ENCODE measurements at regions not wholly inside any gene's neighbourhood (a gene's known extent, or its start where the extent isn't known, plus 50 kb on each side); places are given as distances from the start of the nearest gene placed in this dataset.

DNA sequence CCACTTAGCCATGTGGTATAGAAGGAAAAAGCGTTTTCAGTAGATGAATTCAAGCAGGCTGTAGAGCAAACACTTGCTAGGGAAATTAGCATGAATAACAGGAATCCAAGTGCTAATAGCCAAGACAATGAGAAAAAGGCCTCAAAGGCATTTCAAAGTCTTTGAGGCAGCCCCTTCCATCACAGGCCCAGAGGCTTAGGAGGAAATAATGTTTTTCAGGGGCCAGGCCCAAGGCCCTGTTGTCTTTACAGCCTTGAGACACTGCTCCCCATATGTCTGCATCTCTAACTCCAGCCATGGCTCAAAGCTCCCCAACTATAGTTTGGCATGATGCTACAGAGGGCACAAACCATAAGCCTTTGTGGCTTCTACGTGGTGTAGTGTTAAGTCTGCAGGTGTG lies 563.5 kb downstream of the TAF11L14 start:
- TF ChIP-seq, protein P1, sequence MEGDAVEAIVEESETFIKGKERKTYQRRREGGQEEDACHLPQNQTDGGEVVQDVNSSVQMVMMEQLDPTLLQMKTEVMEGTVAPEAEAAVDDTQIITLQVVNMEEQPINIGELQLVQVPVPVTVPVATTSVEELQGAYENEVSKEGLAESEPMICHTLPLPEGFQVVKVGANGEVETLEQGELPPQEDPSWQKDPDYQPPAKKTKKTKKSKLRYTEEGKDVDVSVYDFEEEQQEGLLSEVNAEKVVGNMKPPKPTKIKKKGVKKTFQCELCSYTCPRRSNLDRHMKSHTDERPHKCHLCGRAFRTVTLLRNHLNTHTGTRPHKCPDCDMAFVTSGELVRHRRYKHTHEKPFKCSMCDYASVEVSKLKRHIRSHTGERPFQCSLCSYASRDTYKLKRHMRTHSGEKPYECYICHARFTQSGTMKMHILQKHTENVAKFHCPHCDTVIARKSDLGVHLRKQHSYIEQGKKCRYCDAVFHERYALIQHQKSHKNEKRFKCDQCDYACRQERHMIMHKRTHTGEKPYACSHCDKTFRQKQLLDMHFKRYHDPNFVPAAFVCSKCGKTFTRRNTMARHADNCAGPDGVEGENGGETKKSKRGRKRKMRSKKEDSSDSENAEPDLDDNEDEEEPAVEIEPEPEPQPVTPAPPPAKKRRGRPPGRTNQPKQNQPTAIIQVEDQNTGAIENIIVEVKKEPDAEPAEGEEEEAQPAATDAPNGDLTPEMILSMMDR (conservative IDR thresholded peaks at IDR 0.05; ENCODE audit: low read depth, low read length), result no peak
- H3K4me3 ChIP-seq (ENCODE audit: low read depth, low read length), result no peak overlapping the region
- no peak for DNase-seq (ENCODE audit: low read depth)

DNA sequence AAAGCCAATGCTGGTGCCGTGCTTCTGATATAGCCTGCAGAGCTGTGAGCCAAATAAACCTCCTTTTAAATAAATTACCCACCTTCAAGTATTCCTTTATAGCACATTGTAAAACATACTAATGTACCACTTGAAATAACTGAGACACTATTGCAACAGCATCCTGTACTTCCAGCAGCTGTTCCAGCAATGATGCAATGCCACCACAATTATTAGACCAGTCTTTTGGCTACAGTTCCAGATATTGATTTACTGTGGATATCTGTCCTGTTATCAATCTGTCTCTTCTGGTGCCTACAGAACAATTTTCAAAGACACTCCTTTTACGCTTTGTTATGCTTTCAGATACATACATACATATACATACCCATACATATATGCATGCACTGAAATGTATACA lies 567.9 kb downstream of the TAF11L14 start:
- no peak for DNase-seq (ENCODE audit: low read depth)
- no peak overlapping the region for H3K4me3 ChIP-seq (ENCODE audit: low read depth, low read length)
- TF ChIP-seq, protein P1 (conservative IDR thresholded peaks at IDR 0.05; ENCODE audit: low read depth, low read length), result no peak

DNA sequence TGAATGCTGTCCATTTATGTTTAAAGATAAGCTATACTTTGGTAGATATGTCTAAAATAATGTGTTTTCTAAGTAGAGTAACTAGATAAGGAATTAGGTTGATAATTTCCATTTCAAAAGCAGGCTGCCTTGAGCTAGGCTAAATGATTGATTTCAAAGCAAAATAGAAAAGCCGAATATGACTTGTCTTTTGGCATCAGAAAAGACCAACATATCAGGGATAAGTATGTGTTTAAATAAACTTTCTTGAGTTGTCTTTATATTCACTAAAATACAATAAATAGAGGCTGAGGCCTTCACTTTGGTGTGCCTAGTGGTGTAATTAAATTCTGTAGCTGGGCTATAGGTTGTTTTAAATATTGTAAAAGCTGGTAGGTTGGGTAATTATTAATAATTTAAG lies 569.0 kb downstream of the TAF11L14 start:
- no peak overlapping the region for H3K4me3 ChIP-seq (ENCODE audit: low read depth, low read length)
- DNase-seq (ENCODE audit: low read depth), result no peak
- TF ChIP-seq, protein P1 (conservative IDR thresholded peaks at IDR 0.05; ENCODE audit: low read depth, low read length), result no peak

DNA sequence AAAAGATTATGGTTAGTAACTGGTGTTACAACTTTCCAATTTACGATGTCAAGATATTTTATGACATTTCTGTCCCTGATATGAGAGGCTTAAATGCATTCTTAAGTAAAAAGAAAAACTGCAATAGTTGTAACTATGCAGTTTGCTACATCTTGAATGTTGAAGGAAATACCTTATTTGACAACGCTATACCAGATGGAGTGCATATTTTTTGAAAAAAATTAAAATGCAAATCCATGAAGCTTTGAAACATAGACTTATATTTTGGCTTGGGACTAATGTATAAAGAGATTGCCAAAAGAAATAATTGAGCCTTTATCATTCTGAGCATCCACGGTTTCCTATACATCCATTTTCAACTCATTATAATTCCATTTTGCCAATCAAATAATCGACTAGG lies 579.4 kb downstream of the TAF11L14 start:
- TF ChIP-seq, protein P1 (conservative IDR thresholded peaks at IDR 0.05; ENCODE audit: low read depth, low read length), result no peak
- no peak for DNase-seq (ENCODE audit: low read depth)

DNA sequence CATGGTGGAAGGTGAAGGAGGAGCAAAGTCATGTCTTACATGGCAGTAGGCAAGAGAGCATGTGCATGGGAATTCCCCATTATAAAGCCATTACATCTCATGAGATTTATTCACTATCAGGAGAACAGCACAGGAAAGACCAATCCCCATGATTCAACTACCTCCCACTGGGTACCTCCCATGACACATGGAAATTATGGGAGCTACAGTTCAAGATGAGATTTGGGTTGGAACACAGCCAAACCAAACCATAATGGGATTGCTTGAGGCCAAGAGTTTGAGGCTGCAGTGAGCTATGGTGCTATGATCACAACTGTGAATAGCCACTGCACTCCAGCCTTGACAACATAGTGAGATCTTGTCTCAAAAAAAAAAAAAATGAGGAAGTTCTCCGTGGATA lies 581.8 kb downstream of the TAF11L14 start:
- DNase-seq (ENCODE audit: low read depth), result no peak
- no peak overlapping the region for H3K4me3 ChIP-seq (ENCODE audit: low read depth, low read length)
- TF ChIP-seq, protein P1 (conservative IDR thresholded peaks at IDR 0.05; ENCODE audit: low read depth, low read length), result no peak

More for the DNA sequence above, 579.4 kb downstream of the TAF11L14 start:
- H3K4me3 ChIP-seq (ENCODE audit: low read depth, low read length), result no peak overlapping the region

DNA sequence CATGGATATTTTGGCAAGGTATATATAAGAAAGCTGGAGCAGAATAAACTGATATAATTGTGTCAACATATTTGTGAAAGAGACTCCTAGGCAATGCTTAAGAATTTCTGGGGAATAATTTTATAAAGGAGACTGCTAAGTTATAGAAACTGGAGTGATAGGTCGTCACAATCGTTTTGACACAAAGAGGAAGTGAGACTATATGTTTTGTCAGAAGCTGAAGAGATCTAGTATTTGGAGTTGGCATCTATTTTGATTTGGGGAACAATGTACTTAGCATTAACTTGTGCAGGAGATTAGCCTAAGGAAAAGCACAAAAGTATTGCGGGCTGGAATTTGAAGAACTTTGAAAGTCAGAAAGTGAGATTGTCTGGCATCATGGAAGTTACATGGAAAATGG lies 582.5 kb downstream of the TAF11L14 start:
- DNase-seq (ENCODE audit: low read depth), result no peak
- TF ChIP-seq, protein P1 (conservative IDR thresholded peaks at IDR 0.05; ENCODE audit: low read depth, low read length), result no peak
- H3K4me3 ChIP-seq (ENCODE audit: low read depth, low read length), result no peak overlapping the region

DNA sequence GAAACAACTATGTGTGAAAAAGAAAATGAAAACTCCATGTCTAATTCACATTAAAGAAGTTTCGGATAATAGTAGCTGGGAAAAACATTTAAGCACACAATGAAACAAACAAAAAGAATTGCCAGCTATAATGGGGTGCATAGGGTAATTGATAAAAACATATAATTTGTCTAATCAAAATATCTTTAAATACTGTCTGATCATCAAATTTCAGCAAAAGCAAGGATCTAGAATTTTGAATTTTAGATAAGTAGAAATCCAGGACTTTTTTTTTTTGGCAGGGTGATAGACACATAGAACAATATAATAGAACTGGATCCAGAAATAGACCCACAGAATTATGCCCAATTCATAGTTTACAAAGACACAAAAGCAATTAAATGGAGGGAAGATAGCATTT lies 585.0 kb downstream of the TAF11L14 start:
- no peak for DNase-seq (ENCODE audit: low read depth)
- no peak overlapping the region for H3K4me3 ChIP-seq (ENCODE audit: low read depth, low read length)
- TF ChIP-seq, protein P1 (conservative IDR thresholded peaks at IDR 0.05; ENCODE audit: low read depth, low read length), result no peak

Data from epithelial cell of proximal tubule (primary cell).